KMS-11 (cell line): ENCODE measurements at regions not wholly inside any gene's neighbourhood (a gene's known extent, or its start where the extent isn't known, plus 50 kb on each side); places are given as distances from the start of the nearest gene placed in this dataset.

Source experiments
- H2AFZ ChIP-seq: fragments of 200-600 bp; sonication (generic); 2 replicates; pipeline ENCODE4 v1.6.1; 2016; ENCODE audit warnings: antibody characterized with exemption, mixed run types, low read depth
- H3K27ac ChIP-seq: fragments of 200-600 bp; sonication (generic); 2 replicates; pipeline ENCODE4 v1.6.1; 2016; ENCODE audit warnings: mild to moderate bottlenecking, mixed run types
- H3K27me3 ChIP-seq: fragments of 200-600 bp; sonication (generic); 2 replicates; pipeline ENCODE4 v1.6.1; 2017; ENCODE audit warnings: mild to moderate bottlenecking, low read depth, mixed run types, moderate library complexity; ENCODE audit not compliant: insufficient read depth
- H3K36me3 ChIP-seq: fragments of 200-600 bp; sonication (generic); 2 replicates; pipeline ENCODE4 v1.6.1; 2017; ENCODE audit warnings: mild to moderate bottlenecking, mixed run types; ENCODE audit not compliant: insufficient read depth
- H3K4me1 ChIP-seq: fragments of 200-600 bp; sonication (generic); 2 replicates; pipeline ENCODE4 v1.6.1; 2016; ENCODE audit warnings: mild to moderate bottlenecking, low read depth, mixed run types; ENCODE audit not compliant: poor library complexity, severe bottlenecking
- H3K4me2 ChIP-seq: fragments of 200-600 bp; sonication (generic); 2 replicates; pipeline ENCODE4 v1.7.0; 2016; ENCODE audit warnings: mild to moderate bottlenecking, mixed run types
- H3K4me3 ChIP-seq: fragments of 200-600 bp; sonication (generic); IDR thresholded peaks from 2 replicates; pipeline ENCODE4 v1.6.1; 2017; ENCODE audit warnings: low read depth, low read length, mixed read lengths; ENCODE audit not compliant: insufficient read depth
- H3K79me2 ChIP-seq: fragments of 200-600 bp; sonication (generic); 2 replicates; pipeline ENCODE4 v1.6.1; 2016; ENCODE audit warnings: low read depth, mixed run types; ENCODE audit not compliant: insufficient read depth
- H3K9ac ChIP-seq: fragments of 200-600 bp; sonication (generic); 2 replicates; pipeline ENCODE4 v1.6.1; 2016; ENCODE audit warnings: mild to moderate bottlenecking, mixed run types
- H4K20me1 ChIP-seq: fragments of 200-600 bp; sonication (generic); 2 replicates; pipeline ENCODE4 v1.6.1; 2016; ENCODE audit warnings: mild to moderate bottlenecking, mixed run types; ENCODE audit not compliant: insufficient read depth
- CTCF ChIP-seq: fragments of 200-600 bp; sonication (generic); conservative IDR thresholded peaks from 2 replicates; pipeline ENCODE4 v1.6.1; 2017; ENCODE audit warnings: low read depth, mild to moderate bottlenecking, antibody characterized with exemption, low read length, moderate library complexity, mixed read lengths

- no peaks in the 10 kb centered on the region for H3K4me1 ChIP-seq
- no peaks in the 10 kb centered on the region for H3K79me2 ChIP-seq
- no peaks in the 10 kb centered on the region for H4K20me1 ChIP-seq
- TF ChIP-seq CTCF, result no peak
- no peak overlapping the region for H3K4me3 ChIP-seq
- no peak overlapping the region for H3K9ac ChIP-seq
- no peaks in the 10 kb centered on the region for H3K27me3 ChIP-seq
- no peaks in the 10 kb centered on the region for H3K36me3 ChIP-seq
- no peak overlapping the region for H2AFZ ChIP-seq
- no peak overlapping the region for H3K4me2 ChIP-seq
- no peak overlapping the region for H3K27ac ChIP-seq
Measured at GRCh38 chr12:46908236-46908935, 82.6 kb upstream of the SLC38A4 start.

GRCh38 chr12:46908936-46909635 lies 83.3 kb upstream of the SLC38A4 start:
- Histone ChIP-seq H3K4me2 (no peak overlapping the region), H3K36me3 (no peaks in the 10 kb centered on the region), H3K79me2 (no peaks in the 10 kb centered on the region), H4K20me1 (no peaks in the 10 kb centered on the region), H3K27ac (no peak overlapping the region), H3K9ac (no peak overlapping the region), H3K4me3 (no peak overlapping the region), H3K27me3 (no peaks in the 10 kb centered on the region), H3K4me1 (no peaks in the 10 kb centered on the region), H2AFZ (no peak overlapping the region)
- no peak for TF ChIP-seq CTCF

- H3K4me2 ChIP-seq, result no peak overlapping the region
- H2AFZ ChIP-seq, result no peak overlapping the region
- no peaks in the 10 kb centered on the region for H4K20me1 ChIP-seq
- no peak overlapping the region for H3K4me3 ChIP-seq
- H3K79me2 ChIP-seq, result no peaks in the 10 kb centered on the region
- no peaks in the 10 kb centered on the region for H3K4me1 ChIP-seq
- no peak overlapping the region for H3K9ac ChIP-seq
- no peaks in the 10 kb centered on the region for H3K36me3 ChIP-seq
- no peaks in the 10 kb centered on the region for H3K27me3 ChIP-seq
- no peak overlapping the region for H3K27ac ChIP-seq
- no peak for TF ChIP-seq CTCF
Measured at GRCh38 chr12:46910830-46911229, 85.0 kb upstream of the SLC38A4 start.

GRCh38 chr12:46914336-46914735 lies 88.5 kb upstream of the SLC38A4 start:
- H3K27ac ChIP-seq, result no peak overlapping the region
- TF ChIP-seq CTCF, result no peak

More at GRCh38 chr12:46914336-46914735, 88.5 kb upstream of the SLC38A4 start:
- Histone ChIP-seq H3K27me3 (no peaks in the 10 kb centered on the region), H3K4me3 (no peak overlapping the region), H2AFZ (no peak overlapping the region), H3K4me2 (no peak overlapping the region), H4K20me1 (no peaks in the 10 kb centered on the region), H3K36me3 (no peaks in the 10 kb centered on the region), H3K79me2 (no peaks in the 10 kb centered on the region), H3K4me1 (no peaks in the 10 kb centered on the region), H3K9ac (no peak overlapping the region)
